Transverse colon (tissue), 3 donors: ENCODE measurements at regions not wholly inside any gene's neighbourhood (a gene's known extent, or its start where the extent isn't known, plus 50 kb on each side); places are given as distances from the start of the nearest gene placed in this dataset.

Experiments
- CTCF ChIP-seq, 5 experiments: fragments of 200-600 bp in 3 of 5; fragments of 450-650 bp in 2 of 5; sonication (generic) in 3 of 5; IDR thresholded peaks; 1 replicate in 2 of 5; 2 replicates in 3 of 5; pipeline ENCODE4 v1.5.1; 2016 to 2017; ENCODE audit warnings: antibody characterized with exemption in 5 of 5, inconsistent platforms in 3 of 5, mild to moderate bottlenecking in 2 of 5, moderate library complexity in 1 of 5
- EP300 ChIP-seq: sonication (generic); formaldehyde crosslinking; IDR thresholded peaks from one replicate; pipeline ENCODE4 v1.6.1; 2017; ENCODE audit warnings: antibody characterized with exemption, low read depth
- POLR2A ChIP-seq: fragments of 450-650 bp; IDR thresholded peaks from one replicate; pipeline ENCODE4 v1.6.1; 2016; ENCODE audit warnings: antibody characterized with exemption, mild to moderate bottlenecking, moderate library complexity

- TF ChIP-seq CTCF (IDR thresholded peaks at IDR 0.05) (no peak), EP300 (no peak), POLR2A (no peak)
Measured at GRCh38 chr16:79540825-79541595, 59.5 kb downstream of the MAF start.
